ENCODE measurements at regions not wholly inside any gene's neighbourhood (a gene's known extent, or its start where the extent isn't known, plus 50 kb on each side); places are given as distances from the start of the nearest gene placed in this dataset.
"Not testable (repeated sequence)": the region's sequence is repeated elsewhere in the genome, so short reads cannot be mapped to it uniquely, and the experiment has no call there.

- DNase-seq (ENCODE audit: low spot score) = no peak
Measured at GRCh38 chr15:91620229-91620628, 233.3 kb upstream of the SLCO3A1 start.

GRCh38 chr15:91622235-91622634 is 231.3 kb upstream of the SLCO3A1 start:
- DNase-seq (ENCODE audit: low spot score) = no peak

GRCh38 chr15:91622711-91623342 is 230.7 kb upstream of the SLCO3A1 start:
- DNase-seq (ENCODE audit: low spot score) = no peak

- DNase-seq (ENCODE audit: low spot score) = no peak
Measured at GRCh38 chr15:91624353-91624968, 229.0 kb upstream of the SLCO3A1 start.

- DNase-seq (ENCODE audit: low spot score) = no peak
Measured at GRCh38 chr15:91625506-91625905, 228.0 kb upstream of the SLCO3A1 start.

GRCh38 chr15:91627473-91628278 is 225.8 kb upstream of the SLCO3A1 start:
- DNase-seq (ENCODE audit: low spot score) = no peak

GRCh38 chr15:91630090-91630489 is 223.4 kb upstream of the SLCO3A1 start:
- no peak for DNase-seq (ENCODE audit: low spot score)

GRCh38 chr15:91632176-91632575 is 221.3 kb upstream of the SLCO3A1 start:
- DNase-seq (ENCODE audit: low spot score) = no peak

GRCh38 chr15:91632981-91633380 is 220.5 kb upstream of the SLCO3A1 start:
- DNase-seq (ENCODE audit: low spot score) = no peak

GRCh38 chr15:91634179-91634578 is 219.3 kb upstream of the SLCO3A1 start:
- no peak for DNase-seq (ENCODE audit: low spot score)

- DNase-seq (ENCODE audit: low spot score) = no peak
Measured at GRCh38 chr15:91635080-91635479, 218.4 kb upstream of the SLCO3A1 start.

GRCh38 chr15:91635641-91636040 is 217.9 kb upstream of the SLCO3A1 start:
- no peak for DNase-seq (ENCODE audit: low spot score)

- DNase-seq (ENCODE audit: low spot score) = no peak
Measured at GRCh38 chr15:91649016-91649415, 204.5 kb upstream of the SLCO3A1 start.

- DNase-seq (ENCODE audit: low spot score) = no peak
Measured at GRCh38 chr15:91649831-91650321, 203.6 kb upstream of the SLCO3A1 start.

- DNase-seq (ENCODE audit: low spot score) = no peak
Measured at GRCh38 chr15:91651251-91651650, 202.3 kb upstream of the SLCO3A1 start.

- no peak for DNase-seq (ENCODE audit: low spot score)
Measured at GRCh38 chr15:91652610-91653207, 200.8 kb upstream of the SLCO3A1 start.

- DNase-seq (ENCODE audit: low spot score) = not testable (repeated sequence)
Measured at GRCh38 chr15:91655563-91656290, 197.8 kb upstream of the SLCO3A1 start.

GRCh38 chr15:91660174-91660649 is 193.3 kb upstream of the SLCO3A1 start:
- no peak for DNase-seq (ENCODE audit: low spot score)

- DNase-seq (ENCODE audit: low spot score) = no peak
Measured at GRCh38 chr15:91664224-91664836, 189.2 kb upstream of the SLCO3A1 start.

GRCh38 chr15:91665212-91665611 is 188.3 kb upstream of the SLCO3A1 start:
- DNase-seq (ENCODE audit: low spot score) = no peak

- no peak for DNase-seq (ENCODE audit: low spot score)
Measured at GRCh38 chr15:91668370-91668769, 185.1 kb upstream of the SLCO3A1 start.

All from germinal center (tissue), 1 donor.